Glomerular visceral epithelial cell (primary cell): ENCODE measurements at regions not wholly inside any gene's neighbourhood (a gene's known extent, or its start where the extent isn't known, plus 50 kb on each side); places are given as distances from the start of the nearest gene placed in this dataset.
"Not testable (repeated sequence)": the region's sequence is repeated elsewhere in the genome, so short reads cannot be mapped to it uniquely, and the experiment has no call there.

Source experiments
- DNase-seq: peaks from one replicate; pipeline ENCODE4 v3.0.0-alpha.2; 2016; ENCODE audit errors: extremely low spot score

DNA sequence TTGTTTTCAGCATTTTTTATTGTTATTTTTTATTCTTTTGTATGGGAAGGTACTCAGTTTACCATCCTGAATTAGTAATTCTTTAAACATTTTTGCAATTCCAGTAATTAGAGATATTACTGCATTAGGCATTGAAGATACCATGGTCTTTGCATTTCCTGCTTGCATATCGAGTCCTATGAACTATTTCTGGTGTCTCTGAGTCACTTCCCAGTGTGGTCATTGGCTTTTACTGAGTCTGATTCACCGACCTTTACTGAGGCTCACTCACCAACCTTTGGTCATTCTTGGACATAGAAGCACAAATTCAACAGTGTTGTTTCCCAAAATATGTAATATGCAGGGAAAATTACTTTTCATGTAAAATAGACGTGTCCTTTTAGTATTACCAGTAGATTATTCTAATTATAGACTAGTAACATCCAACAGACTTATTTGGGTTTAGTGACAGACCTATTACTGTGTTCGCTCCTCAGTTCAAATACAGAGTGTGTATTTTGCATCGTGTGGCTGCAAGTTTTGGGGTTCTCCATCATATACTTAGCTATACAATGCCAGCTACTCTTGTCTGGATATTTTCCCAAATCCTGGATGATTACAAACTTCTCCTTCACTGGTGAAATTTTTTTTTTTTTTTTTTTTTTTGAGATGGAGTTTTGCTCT, 180.7 kb upstream of the PRSS1 start:
- DNase-seq, result peak; percentile 60

DNA sequence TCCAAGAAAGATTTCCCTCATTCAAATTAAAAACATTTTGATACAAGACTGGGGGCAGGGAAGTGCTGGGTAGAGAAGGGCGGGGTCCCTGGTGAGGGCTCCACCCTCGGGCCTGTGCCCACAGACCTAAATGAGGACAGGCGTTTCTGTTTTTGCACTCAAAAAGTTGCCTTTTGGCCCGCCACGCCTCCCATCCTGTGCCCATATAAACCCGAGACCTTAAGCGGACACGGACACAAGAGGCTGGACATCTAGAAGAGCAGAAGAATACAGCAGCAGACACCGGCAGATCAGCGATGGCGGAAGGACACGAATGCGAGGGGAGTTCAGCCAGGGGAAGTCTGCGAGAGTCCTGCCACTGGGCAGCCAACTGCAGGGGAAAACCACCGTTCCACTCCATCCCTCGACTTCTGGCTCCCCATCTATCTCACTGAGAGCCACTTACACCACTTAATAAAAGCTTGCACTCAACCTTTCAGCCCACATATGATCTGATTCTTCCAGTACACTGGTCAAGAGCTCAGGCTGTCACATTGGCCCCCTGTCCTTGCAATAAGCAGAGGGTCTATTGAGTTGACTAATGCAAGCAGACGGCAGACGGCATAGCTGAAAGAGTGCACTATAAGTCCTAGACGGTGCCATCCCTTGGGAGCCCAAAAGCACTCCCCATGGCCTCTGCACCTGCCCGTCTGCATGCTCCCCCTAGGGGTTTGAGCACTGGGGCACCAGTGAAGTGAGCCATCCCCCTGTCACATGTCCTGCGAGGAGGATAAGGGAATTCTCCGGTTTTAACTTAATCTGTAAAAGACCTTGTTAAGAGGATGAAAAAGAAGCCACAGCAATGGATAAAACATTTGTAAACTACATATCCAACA, 181.8 kb upstream of the PRSS1 start:
- DNase-seq, result no peak

DNA sequence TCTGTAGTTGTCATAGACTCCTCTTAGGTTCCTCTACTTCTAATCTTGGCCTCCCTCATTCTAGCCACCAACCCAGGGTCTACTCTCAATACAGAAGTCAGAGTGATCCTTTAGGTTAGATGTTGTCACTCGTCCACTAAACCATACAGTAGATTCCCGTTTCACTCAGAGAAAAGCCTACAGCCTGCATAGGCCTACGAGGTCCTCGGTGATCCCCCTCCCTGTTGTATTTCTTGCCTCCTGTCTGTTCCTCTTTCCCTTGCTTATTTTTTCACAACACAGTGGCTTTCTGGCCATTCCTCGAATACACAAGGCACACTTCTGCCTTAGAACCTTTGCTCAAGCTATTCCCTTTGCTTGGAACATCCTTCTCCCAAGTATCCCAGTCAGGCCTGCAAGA, 183.0 kb upstream of the PRSS1 start:
- no peak for DNase-seq

GRCh38 chr7:142564125-142564524, 185.1 kb upstream of the PRSS1 start:
- DNase-seq, result not testable (repeated sequence)

DNA sequence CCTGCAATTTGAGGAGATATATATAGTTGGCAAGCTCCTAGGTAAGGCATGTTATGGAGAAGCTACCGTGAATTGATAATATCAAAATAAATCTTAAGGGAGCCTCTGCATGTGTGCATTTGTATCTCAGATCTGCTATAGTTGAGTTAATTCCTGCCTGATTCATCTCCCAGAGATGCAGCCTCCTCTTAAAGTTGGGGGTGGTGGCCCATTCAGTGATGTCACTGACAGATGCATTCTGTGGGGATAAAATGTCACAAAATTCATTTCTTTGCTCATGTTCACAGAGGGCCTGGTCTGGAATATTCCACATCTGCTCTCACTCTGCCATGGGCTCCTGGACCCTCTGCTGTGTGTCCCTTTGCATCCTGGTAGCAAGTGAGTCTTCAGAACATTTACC, 185.8 kb upstream of the PRSS1 start:
- no peak for DNase-seq

- no peak for DNase-seq
Measured at GRCh38 chr7:142562688-142563087, 186.6 kb upstream of the PRSS1 start.

GRCh38 chr7:142561396-142561795, 187.9 kb upstream of the PRSS1 start:
- DNase-seq, result not testable (repeated sequence)

DNA sequence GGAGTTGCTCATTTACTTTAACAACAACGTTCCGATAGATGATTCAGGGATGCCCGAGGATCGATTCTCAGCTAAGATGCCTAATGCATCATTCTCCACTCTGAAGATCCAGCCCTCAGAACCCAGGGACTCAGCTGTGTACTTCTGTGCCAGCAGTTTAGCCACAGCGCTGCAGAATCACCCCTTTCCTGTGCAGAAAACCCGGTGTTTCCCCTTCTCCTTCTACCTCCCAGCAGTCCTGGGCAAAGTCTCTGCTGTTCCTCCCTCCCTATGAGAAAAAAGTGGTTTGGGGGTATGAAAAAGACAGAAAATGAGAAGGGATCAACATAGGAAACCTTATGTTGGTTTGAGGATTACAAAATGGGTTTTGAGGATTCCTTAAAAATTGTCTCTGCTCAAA, 188.5 kb upstream of the PRSS1 start:
- not testable (repeated sequence) for DNase-seq

- DNase-seq, result no peak
Measured at GRCh38 chr7:142560166-142560565, 189.1 kb upstream of the PRSS1 start.

GRCh38 chr7:142557971-142558582, 191.2 kb upstream of the PRSS1 start:
- peak; percentile 14 for DNase-seq

- DNase-seq, result peak; percentile 93
Measured at GRCh38 chr7:142556740-142557139, 192.5 kb upstream of the PRSS1 start.

DNA sequence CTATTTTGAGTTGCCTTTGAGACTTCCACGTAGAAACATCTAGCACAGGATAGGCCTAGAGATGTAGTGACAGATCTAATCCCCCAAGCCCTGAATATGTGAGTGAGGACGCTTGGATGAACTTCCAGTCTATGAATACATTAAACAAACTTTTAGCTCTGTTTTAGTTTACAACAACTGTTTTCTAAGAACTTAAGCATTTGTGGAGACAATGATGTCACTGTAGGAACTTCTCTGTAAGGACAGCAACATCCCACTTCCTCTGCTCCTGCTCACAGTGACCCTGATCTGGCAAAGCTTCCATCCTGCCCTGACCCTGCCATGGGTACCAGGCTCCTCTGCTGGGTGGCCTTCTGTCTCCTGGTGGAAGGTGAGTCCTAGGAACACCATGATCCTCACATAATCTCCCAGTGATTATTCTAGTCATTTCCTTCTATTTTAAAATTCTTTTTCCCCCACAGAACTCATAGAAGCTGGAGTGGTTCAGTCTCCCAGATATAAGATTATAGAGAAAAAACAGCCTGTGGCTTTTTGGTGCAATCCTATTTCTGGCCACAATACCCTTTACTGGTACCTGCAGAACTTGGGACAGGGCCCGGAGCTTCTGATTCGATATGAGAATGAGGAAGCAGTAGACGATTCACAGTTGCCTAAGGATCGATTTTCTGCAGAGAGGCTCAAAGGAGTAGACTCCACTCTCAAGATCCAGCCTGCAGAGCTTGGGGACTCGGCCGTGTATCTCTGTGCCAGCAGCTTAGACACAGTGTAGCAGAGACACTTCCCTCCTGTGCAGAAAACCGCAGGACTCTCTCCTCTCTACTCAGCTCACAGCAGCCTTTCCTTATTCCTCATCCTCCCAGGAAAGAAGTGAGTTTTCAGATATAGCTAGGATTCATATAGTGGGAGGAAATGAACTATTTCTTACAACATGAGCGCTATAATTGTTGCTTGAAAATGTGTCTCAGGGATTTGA, 194.4 kb upstream of the PRSS1 start:
- DNase-seq, result no peak

DNA sequence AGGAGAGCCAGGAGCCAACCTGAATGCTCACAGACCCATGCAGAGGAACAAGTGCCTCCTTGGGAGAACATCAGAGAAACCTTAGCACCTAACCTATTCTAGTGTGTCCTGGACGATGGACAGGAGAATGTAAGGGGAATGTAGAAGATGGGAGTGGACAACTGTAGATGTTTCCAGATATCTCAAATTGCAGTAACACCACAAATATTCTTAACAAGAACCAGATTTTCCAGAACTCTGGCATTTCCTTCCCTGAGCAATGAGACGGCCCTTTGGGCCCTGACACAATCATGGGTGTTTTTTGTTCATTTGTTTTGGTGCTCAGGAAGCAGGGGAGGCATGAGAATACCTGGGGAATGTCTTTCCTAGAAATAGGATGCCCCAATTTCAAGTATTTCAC, 196.1 kb upstream of the PRSS1 start:
- DNase-seq, result no peak

GRCh38 chr7:142548978-142549377, 200.3 kb upstream of the PRSS1 start:
- no peak for DNase-seq

DNA sequence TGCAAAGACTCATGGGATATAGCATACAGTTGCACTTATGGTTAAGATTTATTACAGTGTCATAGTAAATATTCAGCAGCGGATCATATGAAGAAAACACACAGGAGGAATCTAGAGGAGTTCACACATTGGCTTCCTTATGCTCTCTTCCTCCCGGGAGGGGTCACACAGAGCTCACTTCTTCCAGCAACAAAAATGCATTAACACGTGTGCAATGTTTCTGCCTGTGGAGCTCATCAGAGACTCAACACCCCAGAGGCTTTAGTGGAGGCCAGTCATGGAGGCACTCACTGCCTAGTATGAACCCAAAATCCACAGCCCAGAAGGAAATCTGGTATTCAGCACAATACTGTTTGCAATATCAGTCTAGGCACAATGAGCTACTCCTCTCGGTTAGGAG, 202.8 kb upstream of the PRSS1 start:
- DNase-seq, result no peak

GRCh38 chr7:142542942-142543341, 206.3 kb upstream of the PRSS1 start:
- DNase-seq, result peak; percentile 68

DNA sequence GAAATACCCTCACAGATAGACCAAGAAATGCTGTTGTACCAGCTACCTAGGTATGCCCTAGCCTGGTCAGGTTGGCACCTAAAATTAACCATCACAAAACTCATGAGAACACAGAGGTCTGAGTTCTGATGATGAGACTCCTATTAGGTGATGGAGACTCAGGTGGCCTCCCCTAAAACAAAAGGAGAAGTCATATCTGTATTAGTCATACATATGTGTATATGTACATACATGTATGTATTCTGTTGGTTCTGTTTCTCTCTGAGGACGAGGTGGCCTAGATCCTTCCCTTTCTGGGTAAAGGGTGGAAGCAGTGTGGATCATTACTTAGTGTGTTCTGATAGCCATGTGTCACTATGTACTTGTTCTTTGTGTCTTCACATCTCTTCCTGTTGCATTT, 207.2 kb upstream of the PRSS1 start:
- no peak for DNase-seq

DNA sequence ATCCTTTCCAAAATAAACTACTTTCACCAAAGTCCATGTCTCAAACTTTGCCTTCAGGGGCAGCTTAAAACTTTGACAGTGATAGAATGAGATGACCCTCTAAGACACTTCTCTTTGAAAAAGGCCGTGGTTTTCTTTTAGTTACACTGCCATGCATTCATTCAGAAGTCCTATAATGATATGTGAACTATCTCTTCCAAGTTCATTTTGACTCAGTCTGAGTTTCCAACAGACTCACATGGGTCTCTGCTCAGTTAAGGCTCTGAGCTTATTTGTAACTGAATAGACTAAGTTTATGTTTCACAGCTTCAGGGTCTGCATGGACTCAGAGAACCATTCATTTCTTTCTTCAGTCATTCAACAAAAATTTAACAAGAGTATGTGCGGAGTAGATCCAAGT, 208.9 kb upstream of the PRSS1 start:
- DNase-seq, result no peak

DNA sequence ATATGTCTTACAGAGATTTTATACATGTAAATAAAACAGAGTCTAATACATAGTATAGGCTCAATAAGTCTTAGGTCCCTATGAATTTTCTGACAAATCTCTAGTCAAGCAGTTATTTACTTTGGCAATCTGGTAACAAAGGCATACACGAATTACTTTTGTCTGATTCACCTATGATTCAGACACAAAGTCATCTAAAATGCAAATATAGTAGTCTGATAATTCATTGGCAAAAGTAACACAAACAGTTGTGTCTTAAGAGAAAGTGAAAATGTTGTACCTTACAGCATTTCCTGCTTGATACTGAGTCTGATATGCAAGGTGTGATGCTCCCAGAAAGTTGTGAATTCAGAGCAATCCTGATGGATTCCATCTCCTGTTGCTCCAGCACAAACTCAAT, 209.4 kb upstream of the PRSS1 start:
- no peak for DNase-seq

DNA sequence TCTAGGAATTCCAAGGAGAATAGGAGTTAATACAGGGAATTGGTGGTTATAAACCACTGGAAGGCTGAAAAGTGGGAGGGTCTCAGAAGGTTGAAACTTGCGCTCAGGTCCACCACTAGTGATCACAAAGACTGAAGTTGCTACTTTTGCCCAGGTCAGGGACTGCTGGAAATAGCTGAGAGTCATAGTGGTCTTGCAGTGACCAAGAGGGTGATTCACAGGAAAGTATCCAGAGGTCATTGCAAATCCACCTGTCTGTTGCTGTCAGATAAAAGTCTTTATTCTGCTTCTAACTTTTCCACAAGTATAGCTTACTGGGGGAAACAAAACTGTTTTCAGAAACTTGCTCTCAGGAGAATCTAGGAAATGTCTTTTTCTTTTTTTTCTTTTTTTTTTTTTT, 211.5 kb upstream of the PRSS1 start:
- no peak for DNase-seq

GRCh38 chr7:142535123-142535779, 214.0 kb upstream of the PRSS1 start:
- peak; percentile 75 for DNase-seq
